ENCODE measurements at regions not wholly inside any gene's neighbourhood (a gene's known extent, or its start where the extent isn't known, plus 50 kb on each side); places are given as distances from the start of the nearest gene placed in this dataset.

DNA sequence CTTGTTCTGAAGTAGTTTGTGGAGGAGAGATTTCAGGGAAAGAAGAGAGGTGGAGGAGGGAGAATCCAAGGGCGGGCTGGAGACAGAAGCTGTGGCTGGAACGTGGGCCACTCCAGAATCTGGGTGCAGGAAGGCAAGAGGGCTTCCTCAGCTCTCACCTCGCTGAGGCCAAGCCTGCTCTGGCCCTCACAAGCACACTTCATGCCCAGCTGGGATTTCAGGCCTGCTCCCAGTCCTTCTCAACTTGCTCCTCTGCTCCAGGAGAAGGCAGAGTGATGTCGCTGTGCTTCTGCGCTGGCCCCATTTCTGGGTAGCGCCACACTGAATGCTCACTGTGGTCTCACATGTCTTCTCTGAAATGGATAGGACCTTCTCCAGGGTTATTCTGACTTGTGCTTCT, 328.8 kb downstream of the FGF9 start:
- TF ChIP-seq POLR2A (IDR thresholded peaks at IDR 0.05; ENCODE audit: extremely low read depth, insufficient read length), result no peak
- TF ChIP-seq, protein P1, sequence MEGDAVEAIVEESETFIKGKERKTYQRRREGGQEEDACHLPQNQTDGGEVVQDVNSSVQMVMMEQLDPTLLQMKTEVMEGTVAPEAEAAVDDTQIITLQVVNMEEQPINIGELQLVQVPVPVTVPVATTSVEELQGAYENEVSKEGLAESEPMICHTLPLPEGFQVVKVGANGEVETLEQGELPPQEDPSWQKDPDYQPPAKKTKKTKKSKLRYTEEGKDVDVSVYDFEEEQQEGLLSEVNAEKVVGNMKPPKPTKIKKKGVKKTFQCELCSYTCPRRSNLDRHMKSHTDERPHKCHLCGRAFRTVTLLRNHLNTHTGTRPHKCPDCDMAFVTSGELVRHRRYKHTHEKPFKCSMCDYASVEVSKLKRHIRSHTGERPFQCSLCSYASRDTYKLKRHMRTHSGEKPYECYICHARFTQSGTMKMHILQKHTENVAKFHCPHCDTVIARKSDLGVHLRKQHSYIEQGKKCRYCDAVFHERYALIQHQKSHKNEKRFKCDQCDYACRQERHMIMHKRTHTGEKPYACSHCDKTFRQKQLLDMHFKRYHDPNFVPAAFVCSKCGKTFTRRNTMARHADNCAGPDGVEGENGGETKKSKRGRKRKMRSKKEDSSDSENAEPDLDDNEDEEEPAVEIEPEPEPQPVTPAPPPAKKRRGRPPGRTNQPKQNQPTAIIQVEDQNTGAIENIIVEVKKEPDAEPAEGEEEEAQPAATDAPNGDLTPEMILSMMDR (IDR thresholded peaks at IDR 0.05; ENCODE audit: low read depth, low read length), result no peak
